ENCODE measurements at regions not wholly inside any gene's neighbourhood (a gene's known extent, or its start where the extent isn't known, plus 50 kb on each side); places are given as distances from the start of the nearest gene placed in this dataset.

- DNase-seq: no peak
Measured at GRCh38 chr11:37100008-37100407, 502.0 kb upstream of the RAG2 start.

DNA sequence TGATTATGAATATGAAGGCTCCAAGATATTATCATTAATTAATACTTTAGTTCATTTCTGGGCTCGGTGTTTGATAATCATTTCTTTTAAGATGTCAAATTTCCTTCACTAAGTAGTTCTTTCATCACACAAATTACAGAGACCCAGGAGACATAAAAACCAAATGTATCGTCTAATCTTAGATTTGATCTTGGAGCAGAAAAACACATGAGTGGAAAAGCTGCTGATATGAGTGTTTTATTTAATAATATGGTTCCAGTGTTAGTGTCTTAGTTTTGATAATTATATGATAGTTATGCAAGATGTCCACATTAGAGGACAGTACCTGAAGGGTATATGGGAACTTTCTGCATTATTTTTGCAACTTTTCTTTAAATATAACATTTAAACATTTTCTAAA lies 494.5 kb upstream of the RAG2 start:
- no peak for DNase-seq

DNA sequence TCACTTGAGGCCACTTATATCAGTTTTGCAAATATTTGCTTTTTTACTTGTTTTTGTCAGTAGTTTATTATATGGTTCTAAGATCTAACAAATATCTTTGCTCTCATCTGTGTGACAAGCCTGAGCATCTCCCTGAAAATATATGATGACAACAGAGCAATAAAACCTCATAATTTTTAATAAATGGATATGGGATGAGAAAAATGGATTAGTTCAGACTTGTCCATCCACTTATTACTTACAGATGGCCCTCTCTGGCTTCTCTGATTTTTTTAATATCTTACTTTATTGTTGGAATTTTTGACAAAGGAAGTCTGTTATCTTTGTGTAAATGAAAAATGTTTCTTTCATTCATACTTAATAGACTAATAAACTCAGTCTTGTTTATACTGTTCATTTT lies 491.4 kb upstream of the RAG2 start:
- DNase-seq: no peak

- DNase-seq: peak; percentile 43
Measured at GRCh38 chr11:37088573-37088910, 490.5 kb upstream of the RAG2 start.

GRCh38 chr11:37087650-37088572 lies 489.9 kb upstream of the RAG2 start:
- DNase-seq: peak; percentile 65

DNA sequence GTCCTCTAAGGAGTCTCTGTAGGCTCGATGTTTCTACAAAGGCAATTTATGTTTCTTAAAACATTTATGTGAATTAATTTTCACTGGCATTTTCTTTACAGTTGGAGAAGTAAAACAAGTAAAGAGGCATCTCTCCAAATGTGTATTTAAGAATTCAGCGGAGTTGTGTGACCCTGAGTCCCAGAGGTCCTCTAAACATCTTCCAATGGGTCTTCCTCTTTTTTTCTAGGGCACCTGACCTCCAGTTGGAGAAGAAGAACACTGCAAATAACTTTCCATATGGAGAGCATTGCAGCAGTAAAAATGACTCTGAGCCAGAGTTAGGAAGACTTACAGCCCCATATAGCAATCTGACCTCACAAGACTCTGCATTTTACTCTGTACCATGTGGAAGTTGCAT lies 480.5 kb upstream of the RAG2 start:
- no peak for DNase-seq

GRCh38 chr11:37076866-37077265 lies 478.8 kb upstream of the RAG2 start:
- no peak for DNase-seq

DNA sequence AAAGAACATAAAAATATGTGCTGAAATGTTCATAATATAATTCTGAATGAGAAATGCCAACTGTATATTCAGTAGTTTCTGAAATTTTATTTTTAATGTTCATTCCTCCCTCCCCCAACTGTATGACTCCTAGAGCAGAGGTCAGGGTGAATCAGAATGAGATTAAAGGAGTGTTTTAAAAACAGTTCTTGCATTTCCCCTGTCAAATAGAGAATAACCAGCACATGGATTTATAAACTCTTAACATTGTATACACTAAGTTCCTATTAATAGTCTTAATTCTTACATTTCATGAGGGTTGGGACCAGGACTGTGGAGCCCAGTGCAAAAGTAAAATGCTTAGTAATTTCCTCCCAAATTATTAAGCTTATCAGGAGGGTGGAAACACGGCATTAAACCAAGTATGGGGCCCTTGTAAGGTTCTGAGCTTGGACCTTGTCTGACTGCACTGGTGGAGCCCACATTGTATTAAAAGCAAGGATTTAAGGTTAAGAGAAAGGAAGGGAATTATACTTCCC lies 474.6 kb upstream of the RAG2 start:
- DNase-seq: no peak

GRCh38 chr11:37050311-37050710 lies 452.3 kb upstream of the RAG2 start:
- no peak for DNase-seq

GRCh38 chr11:37040921-37041320 lies 442.9 kb upstream of the RAG2 start:
- DNase-seq: no peak

DNA sequence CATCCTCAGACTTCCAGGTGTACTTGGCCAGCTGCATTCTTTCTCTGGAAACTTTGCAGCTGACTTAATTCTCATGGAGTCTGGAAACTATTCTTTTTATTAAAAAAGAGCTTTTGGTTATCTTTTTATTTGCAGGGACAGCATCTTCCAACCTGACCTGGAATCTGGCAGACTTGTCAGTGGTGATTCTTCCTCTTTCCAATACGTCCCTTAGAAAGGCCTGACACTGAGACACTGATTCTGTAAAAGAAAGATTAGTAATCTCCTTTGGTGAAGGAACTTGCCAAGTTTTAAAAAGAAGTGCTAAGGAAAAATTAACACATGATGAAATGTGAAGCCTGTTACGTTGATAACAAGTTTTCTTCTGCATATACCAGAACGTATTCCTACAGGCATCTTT lies 440.9 kb upstream of the RAG2 start:
- DNase-seq: no peak

GRCh38 chr11:37026741-37027140 lies 428.7 kb upstream of the RAG2 start:
- no peak for DNase-seq

- DNase-seq: no peak
Measured at GRCh38 chr11:37026326-37026725, 428.3 kb upstream of the RAG2 start.

DNA sequence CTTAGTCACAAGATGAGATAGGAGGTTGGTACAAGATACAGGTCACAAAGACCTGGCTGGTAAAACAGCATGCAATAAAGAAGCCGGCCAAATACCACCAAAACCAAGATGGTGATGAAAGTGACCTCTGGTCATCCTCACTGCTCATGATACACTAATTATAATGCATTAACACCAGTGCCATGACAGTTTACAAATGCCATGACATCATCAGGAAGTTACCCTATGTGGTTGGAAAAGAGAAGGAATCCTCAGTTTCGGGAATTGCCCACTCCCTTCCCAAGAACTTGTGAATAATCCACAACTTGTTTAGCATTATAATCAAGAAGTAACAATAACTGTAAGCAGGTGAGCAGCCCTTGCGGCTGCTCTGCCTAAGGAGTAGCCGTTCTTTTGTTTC lies 408.5 kb upstream of the RAG2 start:
- no peak for DNase-seq

DNA sequence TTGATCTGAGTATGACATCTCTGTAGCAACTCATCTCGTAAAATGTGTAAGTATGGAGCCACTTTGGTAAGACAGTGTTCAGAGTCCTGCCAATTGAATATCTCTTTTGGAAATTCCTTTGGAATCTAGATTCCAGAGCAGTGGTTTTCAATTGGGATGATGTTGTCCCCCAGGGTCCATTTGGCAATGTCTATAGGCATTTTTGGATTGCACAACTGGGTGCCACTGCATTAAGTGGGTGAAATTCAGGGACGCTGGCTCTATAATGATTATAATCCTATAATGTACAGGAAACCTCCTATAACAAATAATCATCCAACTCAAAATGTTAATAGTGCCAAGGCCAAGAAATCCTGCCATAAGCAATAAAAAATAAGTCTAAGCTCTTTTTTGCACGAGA lies 404.8 kb upstream of the RAG2 start:
- DNase-seq: no peak

GRCh38 chr11:36997656-36998055 lies 399.6 kb upstream of the RAG2 start:
- no peak for DNase-seq

- DNase-seq: no peak
Measured at GRCh38 chr11:36996795-36997194, 398.8 kb upstream of the RAG2 start.

- no peak for DNase-seq
Measured at GRCh38 chr11:36994208-36994607, 396.2 kb upstream of the RAG2 start.

GRCh38 chr11:36988556-36988955 lies 390.5 kb upstream of the RAG2 start:
- DNase-seq: no peak

GRCh38 chr11:36985562-36985961 lies 387.5 kb upstream of the RAG2 start:
- DNase-seq: no peak

DNA sequence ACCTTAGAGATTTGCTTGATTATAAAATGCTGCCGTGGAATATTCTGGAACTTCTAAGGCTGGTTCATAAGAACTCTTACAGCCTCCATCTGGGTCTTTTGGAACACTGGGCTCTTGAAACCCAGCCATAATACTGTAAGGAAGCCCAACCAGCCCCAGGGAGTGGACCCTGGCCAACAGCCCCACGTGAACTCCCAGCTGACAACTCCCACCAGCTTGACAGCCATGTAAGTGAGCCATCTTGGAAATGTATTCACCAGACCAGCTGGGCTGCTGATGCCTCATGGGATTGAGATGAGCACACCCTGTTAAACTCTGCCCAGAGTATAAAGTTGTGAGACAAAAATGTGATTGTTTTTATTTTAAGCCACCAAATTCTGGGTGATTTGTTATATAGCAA lies 378.7 kb upstream of the RAG2 start:
- no peak for DNase-seq

- no peak for DNase-seq
Measured at GRCh38 chr11:36974771-36975170, 376.7 kb upstream of the RAG2 start.

DNA sequence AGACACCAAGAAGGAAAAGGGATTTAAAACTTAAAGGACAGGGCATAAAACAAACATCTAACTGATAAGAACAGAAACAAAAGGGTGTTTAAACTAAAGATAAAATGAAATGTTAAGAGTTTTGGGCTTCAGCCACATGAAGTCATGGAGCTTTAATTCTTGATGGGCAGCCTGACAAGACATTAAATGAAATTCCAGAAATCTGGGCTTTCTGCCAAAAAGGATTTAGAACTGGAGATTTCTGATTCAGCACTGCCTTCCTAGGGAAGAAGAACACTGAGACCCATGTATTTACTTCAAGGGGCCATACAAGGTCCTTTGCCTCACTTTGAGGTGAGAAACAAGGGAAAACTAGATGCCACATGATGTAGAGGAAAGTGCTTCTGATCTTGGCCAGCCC lies 355.9 kb upstream of the RAG2 start:
- DNase-seq: peak; percentile 7

DNA sequence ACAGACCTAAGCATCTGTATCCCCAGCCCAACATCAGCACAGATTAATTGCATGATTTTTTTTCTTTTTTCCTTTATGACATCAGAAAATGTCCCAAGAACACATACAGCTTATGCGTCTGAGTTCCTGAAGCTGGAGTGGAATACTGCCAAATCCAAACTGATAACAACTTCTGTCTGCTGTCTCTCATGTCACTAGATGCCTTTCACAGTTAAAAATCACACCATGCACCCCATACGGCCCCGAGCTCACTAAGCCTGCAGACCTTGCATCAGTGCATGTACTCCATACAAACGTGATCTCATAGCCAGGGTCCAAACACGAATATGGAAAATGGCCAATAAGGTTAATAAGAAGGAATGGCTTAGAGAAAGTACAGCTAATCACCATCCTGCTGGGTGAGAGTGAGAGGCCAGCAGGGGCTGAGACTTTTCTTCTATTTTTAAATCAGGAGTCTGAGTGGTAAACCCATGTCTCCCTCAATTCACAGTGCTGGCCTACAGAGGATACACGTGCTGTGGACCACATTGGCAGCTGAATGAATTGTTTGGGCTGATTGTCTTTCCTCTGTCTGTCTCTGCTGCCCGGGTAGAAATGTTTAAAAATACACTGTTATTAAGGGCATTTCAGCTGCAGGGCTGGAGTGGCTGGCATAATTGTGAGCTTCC lies 350.6 kb upstream of the RAG2 start:
- DNase-seq: no peak
